ENCODE measurements at regions not wholly inside any gene's neighbourhood (a gene's known extent, or its start where the extent isn't known, plus 50 kb on each side); places are given as distances from the start of the nearest gene placed in this dataset.

DNA sequence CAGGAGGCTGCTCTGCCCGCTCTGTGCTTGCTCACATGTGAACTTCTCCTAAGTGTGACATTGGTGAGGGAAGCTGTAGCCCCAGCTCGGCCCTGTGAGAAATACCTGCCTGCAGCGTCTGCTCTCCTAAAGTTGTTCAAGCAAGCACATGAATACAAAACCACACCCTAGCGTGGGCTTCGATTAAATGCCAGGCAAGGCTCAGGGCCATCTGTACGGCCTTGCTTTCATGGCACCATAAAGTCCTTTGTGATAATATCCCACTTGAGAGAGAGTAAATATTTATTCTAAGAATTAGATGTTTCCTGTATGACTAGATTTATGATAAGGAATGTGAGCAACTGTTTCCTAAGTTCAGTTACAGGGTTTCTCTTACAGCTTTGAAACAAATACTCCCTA lies 262.8 kb upstream of the KLF14 start:
- 34% methylated on average over 3 of the region's 6 CpGs for WGBS

DNA sequence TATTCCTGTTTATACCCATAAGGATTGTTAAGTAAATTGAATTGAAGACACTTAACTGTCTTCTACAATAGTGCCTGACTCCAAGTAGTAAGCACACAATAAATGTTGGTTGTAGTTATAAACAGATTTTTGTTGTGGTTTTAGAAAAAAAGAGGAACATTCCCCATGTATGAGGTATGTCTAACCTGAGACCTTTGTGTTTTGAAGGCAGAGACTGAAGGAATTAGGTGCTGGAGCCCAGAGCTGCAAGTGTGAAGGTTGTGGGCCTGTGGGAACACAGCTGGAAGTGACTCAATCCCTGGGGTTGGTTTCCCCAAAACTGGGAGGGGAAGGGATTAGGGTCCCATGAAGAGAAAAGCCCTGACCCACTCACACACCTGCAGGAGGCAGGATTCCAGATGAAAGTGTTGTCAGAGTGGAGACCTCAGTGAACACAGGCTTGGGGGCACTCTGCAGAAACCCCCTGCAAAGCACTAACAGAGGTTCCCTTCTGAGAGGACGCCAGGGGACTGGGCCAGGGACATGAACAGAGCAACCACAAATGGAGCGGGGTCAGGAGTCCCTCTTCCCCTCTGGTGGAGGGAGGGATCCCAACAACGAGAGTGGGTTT lies 265.1 kb upstream of the KLF14 start:
- peaks cover 20% of the 10 kb centered on the region for H3K79me1 ChIP-seq (replicated peaks; ENCODE audit: low read length, poor library complexity, severe bottlenecking)

More for the DNA sequence above, 262.8 kb upstream of the KLF14 start:
- Histone ChIP-seq H3K9ac (ENCODE audit: low read length) (peak overlapping the region; percentile 71), H2BK15ac (ENCODE audit: low read depth, poor library complexity, severe bottlenecking) (no peak overlapping the region), H3K9me3 (ENCODE audit: control insufficient read depth, low read length) (no peaks in the 10 kb centered on the region), H3K36me3 (ENCODE audit: control insufficient read depth in 1 of 2, insufficient read depth in 2 of 2, low read depth in 1 of 2, low read length in 2 of 2) (peaks cover 3 to 60% of the 10 kb centered on the region in 2 experiments), H3K23ac (ENCODE audit: low read length in 2 of 2) (no peak overlapping the region), H3K4ac (ENCODE audit: low read depth in 1 of 2, low read length in 2 of 2) (peak overlapping the region in 1 of 2 experiments; percentile 67), H3K27me3 (ENCODE audit: control insufficient read depth in 1 of 2, insufficient read depth in 1 of 2, low read length in 2 of 2) (no peaks in the 10 kb centered on the region), H3K79me1 (replicated peaks; ENCODE audit: low read length, poor library complexity, severe bottlenecking) (peaks cover 24% of the 10 kb centered on the region), H3K4me1 (ENCODE audit: control insufficient read depth, insufficient read depth, low read depth, low read length) (peaks cover 12% of the 10 kb centered on the region), H2BK12ac (ENCODE audit: low read length in 2 of 2) (peak overlapping the region; percentile 69 to 94), H3K4me3 (ENCODE audit: insufficient read depth in 1 of 2, low read depth in 1 of 2, low read length in 2 of 2) (peak overlapping the region in 1 of 2 experiments; percentile 19), H3K27ac (ENCODE audit: low read length, poor library complexity, severe bottlenecking) (peak overlapping the region; percentile 31), H4K8ac (ENCODE audit: low read length) (peak overlapping the region; percentile 29), H2AFZ (ENCODE audit: low read depth, low read length) (no peak overlapping the region), H2BK5ac (ENCODE audit: low read depth, low read length, poor library complexity, severe bottlenecking) (no peak overlapping the region), H2AK5ac (ENCODE audit: low read length, severe bottlenecking) (peak overlapping the region; percentile 57), H4K91ac (ENCODE audit: low read length) (peak overlapping the region; percentile 70), H3K14ac (ENCODE audit: low read length in 2 of 2) (no peak overlapping the region), H2BK120ac (ENCODE audit: low read depth, low read length) (no peak overlapping the region), H3K4me2 (ENCODE audit: low read length, poor library complexity, severe bottlenecking) (no peak overlapping the region), H3K18ac (ENCODE audit: low read depth in 1 of 2, low read length in 2 of 2) (peak overlapping the region; percentile 83 to 88)
- peak; percentile 79 for DNase-seq

DNA sequence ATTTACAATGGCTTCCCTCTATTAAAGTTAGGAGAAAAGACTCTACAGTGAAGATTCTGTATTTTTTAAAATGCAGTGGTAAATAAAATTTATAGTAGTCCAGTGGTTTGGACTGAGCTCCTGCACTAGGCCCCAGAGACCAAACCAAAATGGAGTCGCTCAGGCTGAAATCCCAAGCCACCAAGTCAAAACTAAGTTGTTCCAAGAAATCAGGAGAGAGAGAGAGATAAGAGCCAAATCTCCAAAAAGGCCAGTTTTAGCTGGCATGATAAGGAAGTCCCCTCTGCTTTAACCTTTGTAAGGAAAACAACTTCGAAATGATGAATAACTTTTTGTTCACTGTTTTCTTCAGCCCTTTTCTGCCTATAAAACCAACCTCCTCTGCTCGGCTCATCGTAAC lies 265.9 kb upstream of the KLF14 start:
- Histone ChIP-seq H3K18ac (ENCODE audit: low read depth in 1 of 2, low read length in 2 of 2) (no peak overlapping the region), H3K4me3 (ENCODE audit: insufficient read depth in 1 of 2, low read depth in 1 of 2, low read length in 2 of 2) (no peak overlapping the region), H3K9ac (ENCODE audit: low read length) (peak overlapping the region; percentile 54), H2AK5ac (ENCODE audit: low read length, severe bottlenecking) (peak overlapping the region; percentile 24), H3K23ac (ENCODE audit: low read length in 2 of 2) (no peak overlapping the region), H4K8ac (ENCODE audit: low read length) (no peak overlapping the region), H3K36me3 (ENCODE audit: control insufficient read depth in 1 of 2, insufficient read depth in 2 of 2, low read depth in 1 of 2, low read length in 2 of 2) (peaks cover 0 to 67% of the 10 kb centered on the region in 2 experiments), H3K14ac (ENCODE audit: low read length in 2 of 2) (no peak overlapping the region), H2AFZ (ENCODE audit: low read depth, low read length) (no peak overlapping the region), H3K4ac (ENCODE audit: low read depth in 1 of 2, low read length in 2 of 2) (no peak overlapping the region), H2BK5ac (ENCODE audit: low read depth, low read length, poor library complexity, severe bottlenecking) (no peak overlapping the region), H3K27ac (ENCODE audit: low read length, poor library complexity, severe bottlenecking) (no peak overlapping the region), H2BK12ac (ENCODE audit: low read length in 2 of 2) (no peak overlapping the region), H3K4me1 (ENCODE audit: control insufficient read depth, insufficient read depth, low read depth, low read length) (peaks cover 11% of the 10 kb centered on the region), H3K27me3 (ENCODE audit: control insufficient read depth in 1 of 2, insufficient read depth in 1 of 2, low read length in 2 of 2) (no peaks in the 10 kb centered on the region), H2BK15ac (ENCODE audit: low read depth, poor library complexity, severe bottlenecking) (no peak overlapping the region), H3K9me3 (ENCODE audit: control insufficient read depth, low read length) (peaks cover 5% of the 10 kb centered on the region), H3K79me1 (replicated peaks; ENCODE audit: low read length, poor library complexity, severe bottlenecking) (peaks cover 18% of the 10 kb centered on the region), H2BK120ac (ENCODE audit: low read depth, low read length) (no peak overlapping the region), H4K91ac (ENCODE audit: low read length) (no peak overlapping the region), H3K4me2 (ENCODE audit: low read length, poor library complexity, severe bottlenecking) (no peak overlapping the region)
- no peak for DNase-seq
- WGBS = 100% methylated on average over 1 of the region's 4 CpGs

More for the DNA sequence above, 265.1 kb upstream of the KLF14 start:
- Histone ChIP-seq H2AFZ (ENCODE audit: low read depth, low read length) (no peak overlapping the region), H3K4me3 (ENCODE audit: insufficient read depth in 1 of 2, low read depth in 1 of 2, low read length in 2 of 2) (no peak overlapping the region), H3K27ac (ENCODE audit: low read length, poor library complexity, severe bottlenecking) (peak overlapping the region; percentile 17), H2BK15ac (ENCODE audit: low read depth, poor library complexity, severe bottlenecking) (no peak overlapping the region), H4K91ac (ENCODE audit: low read length) (no peak overlapping the region), H3K9ac (ENCODE audit: low read length) (peak overlapping the region; percentile 54), H4K8ac (ENCODE audit: low read length) (no peak overlapping the region), H2AK5ac (ENCODE audit: low read length, severe bottlenecking) (peak overlapping the region; percentile 6), H3K4me1 (ENCODE audit: control insufficient read depth, insufficient read depth, low read depth, low read length) (peaks cover 12% of the 10 kb centered on the region), H3K18ac (ENCODE audit: low read depth in 1 of 2, low read length in 2 of 2) (peak overlapping the region; percentile 34), H3K36me3 (ENCODE audit: control insufficient read depth in 1 of 2, insufficient read depth in 2 of 2, low read depth in 1 of 2, low read length in 2 of 2) (peaks cover 0 to 60% of the 10 kb centered on the region in 2 experiments), H3K4me2 (ENCODE audit: low read length, poor library complexity, severe bottlenecking) (no peak overlapping the region), H3K14ac (ENCODE audit: low read length in 2 of 2) (peak overlapping the region in 1 of 2 experiments; percentile 28), H3K23ac (ENCODE audit: low read length in 2 of 2) (no peak overlapping the region), H3K27me3 (ENCODE audit: control insufficient read depth in 1 of 2, insufficient read depth in 1 of 2, low read length in 2 of 2) (no peaks in the 10 kb centered on the region), H3K4ac (ENCODE audit: low read depth in 1 of 2, low read length in 2 of 2) (peak overlapping the region in 1 of 2 experiments; percentile 24), H2BK120ac (ENCODE audit: low read depth, low read length) (no peak overlapping the region), H3K9me3 (ENCODE audit: control insufficient read depth, low read length) (peaks cover 5% of the 10 kb centered on the region), H2BK12ac (ENCODE audit: low read length in 2 of 2) (peak overlapping the region in 1 of 2 experiments; percentile 71), H2BK5ac (ENCODE audit: low read depth, low read length, poor library complexity, severe bottlenecking) (no peak overlapping the region)
- WGBS = 97% methylated on average over 3 of the region's 3 CpGs
- peak; percentile 43 for DNase-seq

DNA sequence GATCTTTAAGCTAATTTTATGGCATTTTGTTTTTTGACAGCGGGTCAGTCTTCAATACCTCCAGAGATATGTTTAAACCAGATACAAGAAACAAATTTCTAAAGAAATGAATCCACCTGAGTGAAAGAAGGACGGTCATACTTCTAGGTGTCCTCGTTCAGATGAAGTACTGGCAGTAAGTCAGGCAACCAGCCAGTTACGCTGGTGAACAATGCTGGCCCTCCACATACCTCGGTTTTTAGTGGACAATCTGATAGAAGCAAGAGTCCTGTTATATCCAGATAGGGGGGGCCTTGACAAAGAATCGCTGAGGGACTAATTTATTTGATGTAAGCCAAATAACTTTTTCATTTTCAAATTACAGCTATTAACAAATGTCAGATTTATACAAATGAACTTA lies 266.4 kb upstream of the KLF14 start:
- Histone ChIP-seq H3K4me2 (ENCODE audit: low read length, poor library complexity, severe bottlenecking) (no peak overlapping the region), H3K79me1 (replicated peaks; ENCODE audit: low read length, poor library complexity, severe bottlenecking) (peaks cover 16% of the 10 kb centered on the region), H3K27ac (ENCODE audit: low read length, poor library complexity, severe bottlenecking) (no peak overlapping the region), H4K91ac (ENCODE audit: low read length) (no peak overlapping the region), H4K8ac (ENCODE audit: low read length) (no peak overlapping the region), H3K18ac (ENCODE audit: low read depth in 1 of 2, low read length in 2 of 2) (no peak overlapping the region), H2AK5ac (ENCODE audit: low read length, severe bottlenecking) (no peak overlapping the region), H2BK120ac (ENCODE audit: low read depth, low read length) (no peak overlapping the region), H3K27me3 (ENCODE audit: control insufficient read depth in 1 of 2, insufficient read depth in 1 of 2, low read length in 2 of 2) (no peaks in the 10 kb centered on the region), H3K36me3 (ENCODE audit: control insufficient read depth in 1 of 2, insufficient read depth in 2 of 2, low read depth in 1 of 2, low read length in 2 of 2) (peaks cover 0 to 71% of the 10 kb centered on the region in 2 experiments), H3K9me3 (ENCODE audit: control insufficient read depth, low read length) (peaks cover 5% of the 10 kb centered on the region), H2BK15ac (ENCODE audit: low read depth, poor library complexity, severe bottlenecking) (no peak overlapping the region), H3K4me3 (ENCODE audit: insufficient read depth in 1 of 2, low read depth in 1 of 2, low read length in 2 of 2) (no peak overlapping the region), H2BK5ac (ENCODE audit: low read depth, low read length, poor library complexity, severe bottlenecking) (no peak overlapping the region), H3K23ac (ENCODE audit: low read length in 2 of 2) (no peak overlapping the region), H3K9ac (ENCODE audit: low read length) (no peak overlapping the region), H3K4ac (ENCODE audit: low read depth in 1 of 2, low read length in 2 of 2) (no peak overlapping the region), H3K14ac (ENCODE audit: low read length in 2 of 2) (no peak overlapping the region), H2BK12ac (ENCODE audit: low read length in 2 of 2) (no peak overlapping the region), H2AFZ (ENCODE audit: low read depth, low read length) (no peak overlapping the region), H3K4me1 (ENCODE audit: control insufficient read depth, insufficient read depth, low read depth, low read length) (peaks cover 10% of the 10 kb centered on the region)
- no peak for DNase-seq
- WGBS = 96% methylated on average over 4 of the region's 6 CpGs

All from mesenchymal stem cell (in vitro differentiated cells and primary cell).